ENCODE measurements at regions not wholly inside any gene's neighbourhood (a gene's known extent, or its start where the extent isn't known, plus 50 kb on each side); places are given as distances from the start of the nearest gene placed in this dataset.

DNA sequence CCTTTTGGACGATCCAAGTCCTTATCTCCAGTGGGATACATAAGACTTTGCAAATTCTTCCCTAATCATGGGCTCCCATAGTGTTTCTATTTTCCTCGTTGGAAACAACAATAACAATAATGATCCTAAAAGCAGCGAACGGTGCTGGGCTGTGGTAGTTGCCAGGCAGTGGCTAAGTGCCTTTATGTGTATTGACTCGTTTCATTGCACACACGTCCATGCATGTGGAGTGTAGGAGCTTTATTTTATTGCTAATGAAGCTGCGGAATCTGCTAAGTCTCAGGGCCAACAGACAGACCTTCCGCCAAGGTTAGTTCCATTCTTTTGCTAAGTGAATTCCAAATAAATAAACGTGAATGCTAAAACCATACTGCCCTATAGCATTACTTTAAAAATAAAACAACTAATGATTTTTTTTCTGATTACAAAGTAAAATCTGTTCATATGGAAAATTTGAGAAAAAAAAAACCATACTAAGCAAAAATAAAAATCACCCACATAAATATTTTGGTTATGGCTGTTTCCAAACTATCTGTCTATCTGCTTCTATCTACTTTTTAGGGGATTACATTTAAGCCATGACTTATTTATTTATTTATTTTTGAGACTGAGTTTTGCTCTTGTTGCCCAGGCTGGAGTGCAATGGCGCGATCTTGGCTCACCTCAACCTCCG is 297.9 kb downstream of the BMP7 start:
- H3K9ac ChIP-seq (ENCODE audit: low read depth, low read length): no peak overlapping the region
- peaks cover under 1% of the 10 kb centered on the region for H3K27me3 ChIP-seq (ENCODE audit: insufficient read depth, low read length)
- H3K4me1 ChIP-seq (ENCODE audit: insufficient read depth, low read length): peaks cover 18% of the 10 kb centered on the region
- H3K36me3 ChIP-seq (ENCODE audit: insufficient read depth, low read length): no peaks in the 10 kb centered on the region
- 57% methylated on average over 11 of the region's 12 CpGs for WGBS
- H3K9me3 ChIP-seq (ENCODE audit: insufficient read depth, low read depth, low read length): no peaks in the 10 kb centered on the region
- H3K27ac ChIP-seq (ENCODE audit: low read depth, low read length): no peak overlapping the region
- H3K4me3 ChIP-seq (ENCODE audit: low read length): no peak overlapping the region

DNA sequence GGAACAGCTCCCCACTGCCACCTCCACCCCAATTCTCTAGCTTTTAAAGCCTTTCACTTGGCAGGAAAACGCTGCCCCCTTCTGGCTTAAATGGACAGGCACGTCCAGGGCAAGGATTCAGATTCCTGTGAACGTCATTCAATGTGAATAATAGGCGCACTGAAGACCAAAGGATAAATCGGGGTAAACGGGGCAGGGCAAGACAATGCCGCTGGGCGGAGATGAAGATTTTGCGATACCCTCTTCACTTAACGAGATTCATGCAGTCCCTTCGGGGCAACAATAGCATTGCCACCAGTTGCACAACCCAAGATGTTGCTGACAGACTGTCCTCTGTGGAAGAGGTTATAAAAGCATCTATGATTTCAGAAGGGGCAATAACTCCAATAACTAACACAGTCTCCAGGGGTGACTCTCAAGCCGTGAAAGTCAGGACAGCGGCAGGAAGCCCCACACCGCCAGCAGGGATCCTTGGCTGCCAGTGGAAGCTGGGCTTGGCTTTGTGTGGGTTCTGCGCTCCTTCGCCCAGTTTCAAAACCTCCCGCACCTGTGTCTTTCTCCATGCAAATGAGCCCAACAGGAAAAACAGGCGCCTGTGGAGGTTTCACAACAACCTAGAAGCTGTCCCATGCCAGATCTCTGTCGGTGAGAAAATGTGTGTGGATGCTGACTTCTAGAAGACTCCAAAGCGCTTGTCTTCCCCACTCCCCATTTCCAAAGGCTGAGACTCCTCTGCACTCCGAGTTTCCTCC is 291.8 kb downstream of the BMP7 start:
- no peak overlapping the region for H3K9ac ChIP-seq (ENCODE audit: low read depth, low read length)

DNA sequence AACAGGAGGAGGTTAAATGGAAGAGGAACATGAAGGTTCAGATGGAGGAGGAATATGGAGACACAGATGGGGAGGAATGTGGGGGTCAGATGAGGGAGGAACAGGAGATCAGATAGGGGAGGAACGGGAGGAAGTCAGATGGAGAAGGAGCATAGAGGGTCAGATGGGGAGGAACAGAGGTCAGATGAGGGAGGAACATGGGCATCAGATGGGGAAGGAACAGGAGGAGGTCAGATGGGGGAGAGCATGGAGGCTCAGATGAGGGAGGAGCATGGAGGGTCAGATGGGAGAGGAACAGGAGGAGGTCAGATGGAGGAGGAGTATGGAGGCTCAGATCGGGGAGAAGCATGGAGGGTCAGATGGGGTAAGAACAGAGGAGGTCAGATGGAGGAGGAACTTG is 290.6 kb downstream of the BMP7 start:
- WGBS: 90% methylated on average over 2 of the region's 2 CpGs
- Histone ChIP-seq H3K4me3 (ENCODE audit: low read length) (no peak overlapping the region), H3K36me3 (ENCODE audit: insufficient read depth, low read length) (no peaks in the 10 kb centered on the region), H3K27me3 (ENCODE audit: insufficient read depth, low read length) (peaks cover 16% of the 10 kb centered on the region), H3K9ac (ENCODE audit: low read depth, low read length) (no peak overlapping the region), H3K27ac (ENCODE audit: low read depth, low read length) (no peak overlapping the region), H3K4me1 (ENCODE audit: insufficient read depth, low read length) (peaks cover 28% of the 10 kb centered on the region), H3K9me3 (ENCODE audit: insufficient read depth, low read depth, low read length) (no peaks in the 10 kb centered on the region)

More for the DNA sequence above, 291.8 kb downstream of the BMP7 start:
- Histone ChIP-seq H3K9me3 (ENCODE audit: insufficient read depth, low read depth, low read length) (no peaks in the 10 kb centered on the region), H3K27me3 (ENCODE audit: insufficient read depth, low read length) (peaks cover 16% of the 10 kb centered on the region), H3K4me3 (ENCODE audit: low read length) (peak overlapping the region; percentile 29), H3K36me3 (ENCODE audit: insufficient read depth, low read length) (no peaks in the 10 kb centered on the region), H3K27ac (ENCODE audit: low read depth, low read length) (no peak overlapping the region), H3K4me1 (ENCODE audit: insufficient read depth, low read length) (peaks cover 28% of the 10 kb centered on the region)
- 27% methylated on average over 20 of the region's 21 CpGs for WGBS

DNA sequence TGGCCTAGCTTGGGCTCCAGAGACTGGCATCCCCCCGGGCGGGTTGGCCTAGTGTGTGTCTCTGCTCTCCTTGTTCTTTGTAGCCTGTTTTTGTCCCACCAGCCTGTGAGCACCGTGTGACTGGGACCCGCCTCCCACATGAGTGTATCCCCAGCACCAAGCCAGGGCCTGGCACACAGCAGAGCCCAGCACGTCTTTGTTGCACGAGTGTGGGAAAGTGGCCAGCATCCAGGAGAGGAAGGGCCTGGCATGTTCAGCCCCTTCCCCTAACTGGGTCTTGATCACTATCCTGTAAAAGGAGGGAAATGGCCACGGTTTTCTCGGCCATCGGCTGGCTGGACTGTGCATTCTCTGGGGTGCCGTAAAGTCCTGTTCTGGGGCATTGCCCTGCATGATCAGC is 290.1 kb downstream of the BMP7 start:
- 88% methylated on average over 10 of the region's 10 CpGs for WGBS
- Histone ChIP-seq H3K36me3 (ENCODE audit: insufficient read depth, low read length) (no peaks in the 10 kb centered on the region), H3K4me1 (ENCODE audit: insufficient read depth, low read length) (peaks cover 28% of the 10 kb centered on the region), H3K9me3 (ENCODE audit: insufficient read depth, low read depth, low read length) (no peaks in the 10 kb centered on the region), H3K4me3 (ENCODE audit: low read length) (no peak overlapping the region), H3K27me3 (ENCODE audit: insufficient read depth, low read length) (peaks cover 16% of the 10 kb centered on the region), H3K27ac (ENCODE audit: low read depth, low read length) (no peak overlapping the region), H3K9ac (ENCODE audit: low read depth, low read length) (no peak overlapping the region)

DNA sequence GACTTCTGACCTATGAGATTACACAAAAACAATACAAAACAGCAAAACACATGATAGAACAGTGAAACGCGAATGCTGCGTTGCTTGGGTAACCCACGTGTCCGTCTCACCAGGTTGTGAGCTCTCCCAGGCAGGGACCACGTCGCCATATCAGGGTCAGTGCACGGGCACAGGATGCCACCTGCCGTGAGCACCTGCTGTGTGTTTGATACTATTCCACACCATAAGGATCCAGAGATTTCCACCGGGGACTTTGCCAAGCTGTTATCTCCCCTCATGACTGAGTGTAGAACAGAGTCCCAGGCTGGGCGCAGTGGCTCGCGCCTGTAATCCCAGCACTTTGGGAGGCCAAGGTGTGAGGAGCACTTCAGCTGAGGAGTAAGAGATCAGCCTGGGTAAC is 288.0 kb downstream of the BMP7 start:
- Histone ChIP-seq H3K27me3 (ENCODE audit: insufficient read depth, low read length) (peaks cover 16% of the 10 kb centered on the region), H3K9ac (ENCODE audit: low read depth, low read length) (no peak overlapping the region), H3K9me3 (ENCODE audit: insufficient read depth, low read depth, low read length) (no peaks in the 10 kb centered on the region), H3K4me3 (ENCODE audit: low read length) (no peak overlapping the region), H3K36me3 (ENCODE audit: insufficient read depth, low read length) (no peaks in the 10 kb centered on the region), H3K4me1 (ENCODE audit: insufficient read depth, low read length) (peaks cover 16% of the 10 kb centered on the region), H3K27ac (ENCODE audit: low read depth, low read length) (no peak overlapping the region)
- 86% methylated on average over 13 of the region's 13 CpGs for WGBS

DNA sequence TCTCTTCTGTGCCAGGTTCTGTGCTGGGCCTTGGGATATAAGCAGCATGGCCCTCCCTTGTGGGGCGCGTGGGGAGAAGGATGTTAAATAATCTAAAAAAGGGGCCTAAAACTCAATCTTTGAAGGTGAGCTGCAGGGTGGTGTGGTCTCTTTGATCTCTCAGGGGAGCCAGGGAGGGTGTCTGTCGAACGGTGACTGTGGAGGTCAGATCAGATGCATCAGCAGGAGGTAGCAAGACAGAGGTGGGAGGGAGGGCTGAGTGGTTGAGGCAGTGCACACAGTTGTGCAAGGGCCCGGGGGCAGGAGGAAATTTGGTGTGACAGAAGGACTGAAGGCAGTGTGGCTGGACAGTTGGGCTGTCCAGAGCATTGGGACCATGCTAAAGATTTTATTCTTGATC is 287.3 kb downstream of the BMP7 start:
- peaks cover 13% of the 10 kb centered on the region for H3K27me3 ChIP-seq (ENCODE audit: insufficient read depth, low read length)
- H3K4me1 ChIP-seq (ENCODE audit: insufficient read depth, low read length): peaks cover 10% of the 10 kb centered on the region
- WGBS: 74% methylated on average over 5 of the region's 5 CpGs
- no peak overlapping the region for H3K9ac ChIP-seq (ENCODE audit: low read depth, low read length)
- no peaks in the 10 kb centered on the region for H3K9me3 ChIP-seq (ENCODE audit: insufficient read depth, low read depth, low read length)
- H3K27ac ChIP-seq (ENCODE audit: low read depth, low read length): no peak overlapping the region
- H3K4me3 ChIP-seq (ENCODE audit: low read length): no peak overlapping the region
- H3K36me3 ChIP-seq (ENCODE audit: insufficient read depth, low read length): no peaks in the 10 kb centered on the region

DNA sequence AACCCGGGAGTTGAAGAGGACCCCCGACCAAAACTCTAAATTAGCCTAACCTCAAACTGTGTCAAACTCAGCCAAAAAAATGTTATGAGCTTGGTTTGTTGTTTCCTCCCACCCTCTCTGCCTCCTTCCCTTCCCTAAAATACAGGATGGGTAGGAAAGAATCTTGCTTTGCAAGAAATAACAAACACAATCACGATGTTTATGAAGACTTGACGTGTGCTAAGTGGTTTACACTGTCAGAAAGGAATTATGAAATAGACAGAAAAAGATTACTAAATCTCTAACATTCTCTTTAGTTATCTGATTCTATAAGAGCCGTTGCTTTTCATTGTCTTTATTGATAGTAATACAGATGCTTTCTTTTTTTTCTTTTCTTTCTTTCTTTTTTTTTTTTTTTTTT is 285.1 kb downstream of the BMP7 start:
- H3K9me3 ChIP-seq (ENCODE audit: insufficient read depth, low read depth, low read length): peaks cover 10% of the 10 kb centered on the region; the same call in 1 of the 2 replicates
- no peak overlapping the region for H3K9ac ChIP-seq (ENCODE audit: low read depth, low read length)
- H3K27ac ChIP-seq (ENCODE audit: low read depth, low read length): no peak overlapping the region
- H3K36me3 ChIP-seq (ENCODE audit: insufficient read depth, low read length): no peaks in the 10 kb centered on the region
- no peaks in the 10 kb centered on the region for H3K27me3 ChIP-seq (ENCODE audit: insufficient read depth, low read length)
- WGBS: 90% methylated on average over 2 of the region's 5 CpGs
- no peaks in the 10 kb centered on the region for H3K4me1 ChIP-seq (ENCODE audit: insufficient read depth, low read length)
- no peak overlapping the region for H3K4me3 ChIP-seq (ENCODE audit: low read length)

DNA sequence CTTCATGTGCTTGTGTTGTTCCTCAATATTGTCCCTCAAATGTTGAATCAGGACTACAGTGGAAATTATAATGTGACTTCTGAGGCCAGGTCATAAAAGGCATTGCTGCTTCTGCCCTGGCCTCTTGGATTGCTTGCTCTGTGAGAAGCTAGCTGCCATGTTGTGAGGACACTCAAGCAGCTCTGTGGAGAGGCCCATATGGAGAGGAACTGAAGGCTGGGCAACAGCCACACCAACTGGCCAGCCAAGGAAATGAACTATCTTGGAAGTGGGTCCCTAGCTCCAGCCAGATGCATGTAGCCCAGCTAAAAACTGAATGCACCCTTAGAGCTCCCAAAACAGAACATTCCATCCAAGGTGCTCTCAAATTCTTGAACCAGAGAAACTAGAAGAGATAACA is 282.6 kb downstream of the BMP7 start:
- H3K27ac ChIP-seq (ENCODE audit: low read depth, low read length): no peak overlapping the region
- H3K4me1 ChIP-seq (ENCODE audit: insufficient read depth, low read length): no peaks in the 10 kb centered on the region
- H3K36me3 ChIP-seq (ENCODE audit: insufficient read depth, low read length): no peaks in the 10 kb centered on the region
- no peak overlapping the region for H3K4me3 ChIP-seq (ENCODE audit: low read length)
- H3K9ac ChIP-seq (ENCODE audit: low read depth, low read length): no peak overlapping the region
- H3K27me3 ChIP-seq (ENCODE audit: insufficient read depth, low read length): no peaks in the 10 kb centered on the region
- H3K9me3 ChIP-seq (ENCODE audit: insufficient read depth, low read depth, low read length): peaks cover 17% of the 10 kb centered on the region; the same call in 1 of the 2 replicates

DNA sequence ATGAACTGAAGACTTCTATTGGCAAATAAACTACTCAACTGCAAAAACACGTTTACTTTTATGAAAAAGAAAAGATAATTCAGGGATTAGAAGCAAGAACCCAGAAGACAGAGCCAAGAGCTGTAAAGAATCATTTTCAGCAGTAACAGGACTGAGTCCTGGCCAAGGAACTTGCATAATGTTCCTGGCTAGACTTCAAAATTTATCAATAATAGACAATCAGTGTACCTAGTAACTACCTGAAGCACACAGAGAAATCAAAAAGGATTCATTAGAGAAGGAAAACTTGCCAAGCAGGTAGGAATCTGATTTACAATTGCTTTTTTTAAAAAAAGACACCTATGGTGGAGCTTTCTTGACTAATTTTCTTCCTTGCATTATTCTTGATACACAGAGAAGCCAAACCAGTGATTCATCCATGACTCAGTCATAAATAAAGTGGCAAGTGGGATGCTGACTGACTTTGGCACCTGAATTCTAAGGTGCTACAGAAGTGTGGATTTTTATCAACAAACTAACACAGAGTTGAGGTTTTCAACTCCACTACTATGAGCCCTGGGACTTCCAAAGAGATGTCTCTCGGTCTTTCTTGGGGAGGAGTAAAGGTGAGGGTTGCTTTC is 281.3 kb downstream of the BMP7 start:
- Histone ChIP-seq H3K27ac (ENCODE audit: low read depth, low read length) (no peak overlapping the region), H3K9ac (ENCODE audit: low read depth, low read length) (no peak overlapping the region), H3K9me3 (ENCODE audit: insufficient read depth, low read depth, low read length) (peaks cover 17% of the 10 kb centered on the region; the same call in 1 of the 2 replicates), H3K4me1 (ENCODE audit: insufficient read depth, low read length) (no peaks in the 10 kb centered on the region), H3K4me3 (ENCODE audit: low read length) (no peak overlapping the region), H3K27me3 (ENCODE audit: insufficient read depth, low read length) (no peaks in the 10 kb centered on the region), H3K36me3 (ENCODE audit: insufficient read depth, low read length) (no peaks in the 10 kb centered on the region)
- 100% methylated on average over 1 of the region's 2 CpGs for WGBS

DNA sequence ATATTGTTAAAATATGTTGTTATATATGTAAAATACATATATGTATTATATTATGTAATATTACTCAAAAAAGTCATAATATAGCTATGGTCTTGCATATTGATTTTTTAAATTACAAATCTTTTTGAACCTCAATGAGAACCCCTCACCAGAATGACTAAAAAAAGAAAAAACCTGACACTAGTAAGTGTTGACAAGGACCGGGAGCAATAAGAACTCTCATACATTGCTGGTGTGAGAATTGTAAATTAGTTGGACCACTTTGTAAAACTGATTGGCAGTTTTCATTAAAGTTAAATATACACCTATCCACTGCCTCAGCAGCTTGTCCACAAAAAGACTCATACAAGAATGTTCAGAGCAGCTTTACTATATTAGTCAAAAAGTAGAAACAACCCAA is 280.0 kb downstream of the BMP7 start:
- H3K4me1 ChIP-seq (ENCODE audit: insufficient read depth, low read length): no peaks in the 10 kb centered on the region
- WGBS: 100% methylated on average over 1 of the region's 1 CpG

DNA sequence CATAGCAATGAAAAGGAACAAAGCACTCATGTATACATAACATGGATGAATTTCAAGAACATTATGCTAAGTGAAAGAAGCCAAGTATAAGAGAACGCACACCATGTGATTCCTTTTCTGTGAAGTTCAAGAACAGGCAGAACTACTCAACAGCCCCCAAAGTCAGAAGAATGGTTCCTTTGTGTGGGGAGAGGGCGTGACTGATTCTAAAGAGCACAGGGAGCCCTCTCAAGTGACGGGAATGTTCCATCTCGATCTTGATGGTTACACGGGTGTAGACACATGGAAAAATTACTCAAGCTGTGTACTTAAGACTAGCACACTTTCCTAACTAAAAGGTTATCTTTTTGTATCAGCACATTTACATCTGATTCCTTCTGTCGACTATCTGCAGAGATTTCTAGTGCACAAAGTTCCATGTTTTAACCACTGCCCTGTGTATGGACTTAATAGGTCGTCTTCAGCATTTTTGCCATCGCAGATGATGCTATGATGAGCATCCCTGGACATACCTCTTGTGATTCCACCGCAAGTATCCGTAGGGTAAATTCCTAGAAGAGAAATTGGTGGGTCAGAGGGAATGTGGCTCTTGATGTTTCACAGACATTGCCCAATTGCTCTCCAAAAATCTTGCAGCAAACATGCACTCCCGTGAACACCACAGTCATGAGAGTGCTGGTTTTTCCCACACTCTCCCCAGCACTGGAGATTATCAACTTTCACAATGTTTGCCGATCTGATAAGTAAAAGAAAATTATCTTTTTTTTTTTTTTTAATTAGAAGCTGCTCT is 279.3 kb downstream of the BMP7 start:
- Histone ChIP-seq H3K27ac (ENCODE audit: low read depth, low read length) (no peak overlapping the region), H3K4me1 (ENCODE audit: insufficient read depth, low read length) (no peaks in the 10 kb centered on the region), H3K27me3 (ENCODE audit: insufficient read depth, low read length) (no peaks in the 10 kb centered on the region), H3K4me3 (ENCODE audit: low read length) (no peak overlapping the region), H3K36me3 (ENCODE audit: insufficient read depth, low read length) (no peaks in the 10 kb centered on the region), H3K9me3 (ENCODE audit: insufficient read depth, low read depth, low read length) (peaks cover 17% of the 10 kb centered on the region; the same call in 1 of the 2 replicates), H3K9ac (ENCODE audit: low read depth, low read length) (no peak overlapping the region)
- WGBS: 90% methylated on average over 11 of the region's 12 CpGs

More for the DNA sequence above, 280.0 kb downstream of the BMP7 start:
- H3K27ac ChIP-seq (ENCODE audit: low read depth, low read length): no peak overlapping the region
- H3K4me3 ChIP-seq (ENCODE audit: low read length): no peak overlapping the region
- H3K9me3 ChIP-seq (ENCODE audit: insufficient read depth, low read depth, low read length): peaks cover 17% of the 10 kb centered on the region; the same call in 1 of the 2 replicates
- no peaks in the 10 kb centered on the region for H3K36me3 ChIP-seq (ENCODE audit: insufficient read depth, low read length)
- H3K27me3 ChIP-seq (ENCODE audit: insufficient read depth, low read length): no peaks in the 10 kb centered on the region
- no peak overlapping the region for H3K9ac ChIP-seq (ENCODE audit: low read depth, low read length)
